GM23338 (cell line): ENCODE measurements at regions not wholly inside any gene's neighbourhood (a gene's known extent, or its start where the extent isn't known, plus 50 kb on each side); places are given as distances from the start of the nearest gene placed in this dataset.

Source experiments
- ATAC-seq: fragments of 200-7000 bp; cut with Tn5 transposase; 3 replicates; pipeline ENCODE4 v1.9.1; 2020
- DNase-seq: peaks from one replicate; pipeline ENCODE4 v3.0.0-alpha.2; 2015; ENCODE audit warnings: low spot score
- H2AFZ ChIP-seq: fragments of 200-600 bp; sonication (generic); 2 replicates; pipeline ENCODE4 v1.8.0; 2016; ENCODE audit warnings: antibody characterized with exemption, mild to moderate bottlenecking, moderate library complexity
- H3F3A ChIP-seq: fragments of 200-600 bp; sonication (generic); replicated peaks from 2 replicates; pipeline ENCODE4 v1.8.0; 2017; ENCODE audit warnings: antibody characterized with exemption, mixed run types, low read depth
- H3K27ac ChIP-seq: fragments of 200-600 bp; sonication (generic); 2 replicates; pipeline ENCODE4 v1.6.1; 2016; ENCODE audit warnings: low read depth
- H3K27me3 ChIP-seq: fragments of 200-600 bp; sonication (generic); 2 replicates; pipeline ENCODE4 v1.8.0; 2016; ENCODE audit warnings: mild to moderate bottlenecking, mixed run types, moderate library complexity; ENCODE audit not compliant: insufficient read depth
- H3K36me3 ChIP-seq: fragments of 200-600 bp; sonication (generic); 2 replicates; pipeline ENCODE4 v1.8.0; 2016; ENCODE audit warnings: mild to moderate bottlenecking; ENCODE audit not compliant: insufficient read depth
- H3K4me1 ChIP-seq: fragments of 200-600 bp; sonication (generic); 2 replicates; pipeline ENCODE4 v1.8.0; 2016; ENCODE audit warnings: mild to moderate bottlenecking, moderate library complexity; ENCODE audit not compliant: insufficient read depth
- H3K4me2 ChIP-seq: fragments of 200-600 bp; sonication (generic); 2 replicates; pipeline ENCODE4 v1.7.1; 2017; ENCODE audit warnings: mixed run types
- H3K4me3 ChIP-seq: fragments of 200-600 bp; sonication (generic); 2 replicates; pipeline ENCODE4 v1.6.1; 2016; ENCODE audit warnings: mixed run types
- H3K79me2 ChIP-seq: fragments of 200-600 bp; sonication (generic); replicated peaks from 2 replicates; pipeline ENCODE4 v1.8.0; 2017; ENCODE audit warnings: mild to moderate bottlenecking; ENCODE audit not compliant: insufficient read depth
- H3K9me2 ChIP-seq: fragments of 200-600 bp; sonication (generic); 2 replicates; pipeline ENCODE4 v1.8.0; 2017; ENCODE audit not compliant: insufficient read depth
- H4K20me1 ChIP-seq: fragments of 200-600 bp; sonication (generic); replicated peaks from 2 replicates; pipeline ENCODE4 v1.8.0; 2017; ENCODE audit warnings: mild to moderate bottlenecking; ENCODE audit not compliant: insufficient read depth
- H3K27ac Mint-ChIP-seq: 2 replicates; pipeline ENCODE4 v1.8.0; 2020; ENCODE audit warnings: inconsistent platforms, mild to moderate bottlenecking, moderate library complexity, mixed read lengths
- H3K27me3 Mint-ChIP-seq: 3 replicates; pipeline ENCODE4 v1.8.0; 2022; ENCODE audit warnings: low read depth, mild to moderate bottlenecking, moderate library complexity, mixed read lengths, inconsistent platforms; ENCODE audit not compliant: insufficient read depth, poor library complexity
- H3K36me3 Mint-ChIP-seq: 3 replicates; pipeline ENCODE4 v1.8.0; 2021; ENCODE audit warnings: low read depth, mild to moderate bottlenecking, inconsistent platforms, moderate library complexity, mixed read lengths
- H3K4me1 Mint-ChIP-seq: 3 replicates; pipeline ENCODE4 v1.8.0; 2020; ENCODE audit warnings: mild to moderate bottlenecking, inconsistent platforms, mixed read lengths
- H3K4me3 Mint-ChIP-seq: 3 replicates; pipeline ENCODE4 v1.8.0; 2021; ENCODE audit warnings: moderate library complexity, mild to moderate bottlenecking, inconsistent platforms, mixed read lengths
- H3K9me3 Mint-ChIP-seq: 3 replicates; pipeline ENCODE4 v1.8.0; 2020; ENCODE audit warnings: moderate library complexity, mild to moderate bottlenecking, inconsistent platforms, mixed read lengths
- CREB1 ChIP-seq: fragments of 250-450 bp; sonication (Bioruptor Pico); IDR thresholded peaks from 2 replicates; pipeline ENCODE4 v1.5.0; 2020; ENCODE audit warnings: low read depth, mild to moderate bottlenecking, moderate library complexity
- CTCF ChIP-seq, 2 experiments: fragments of 200-600 bp in 1 of 2; sonication (generic) in 1 of 2; conservative IDR thresholded peaks; 2 replicates each; pipeline versions ENCODE4 v1.5.1 to v1.6.1; 2016 to 2017; ENCODE audit warnings: antibody characterized with exemption in 2 of 2, low read depth in 2 of 2, mild to moderate bottlenecking in 2 of 2, moderate library complexity in 1 of 2
- ETS1 ChIP-seq: IDR thresholded peaks from 2 replicates; pipeline ENCODE4 v1.6.1; 2016; ENCODE audit warnings: antibody characterized with exemption
- EZH2 ChIP-seq: fragments of 200-600 bp; sonication (generic); IDR thresholded peaks from one replicate; pipeline ENCODE4 v1.8.0; 2017; ENCODE audit warnings: antibody characterized with exemption, mild to moderate bottlenecking, low read depth; ENCODE audit not compliant: unreplicated experiment
- EZH2phosphoT487 ChIP-seq: fragments of 200-600 bp; sonication (generic); IDR thresholded peaks from one replicate; pipeline ENCODE4 v1.8.1; 2018; ENCODE audit warnings: antibody characterized with exemption; ENCODE audit not compliant: unreplicated experiment
- JUNB ChIP-seq: IDR thresholded peaks from one replicate; pipeline ENCODE4 v1.6.1; 2016; ENCODE audit warnings: antibody characterized with exemption; ENCODE audit not compliant: unreplicated experiment
- NANOG ChIP-seq: IDR thresholded peaks from 2 replicates; pipeline ENCODE4 v1.6.1; 2016; ENCODE audit warnings: antibody characterized with exemption, borderline replicate concordance
- POLR2AphosphoS5 ChIP-seq: IDR thresholded peaks from 2 replicates; pipeline ENCODE4 v1.6.1; 2016; ENCODE audit warnings: antibody characterized with exemption, low read depth
- REST ChIP-seq: IDR thresholded peaks from one replicate; pipeline ENCODE4 v1.6.1; 2018; ENCODE audit warnings: antibody characterized with exemption; ENCODE audit not compliant: unreplicated experiment
- STAT1 ChIP-seq: IDR thresholded peaks from one replicate; pipeline ENCODE4 v1.6.1; 2016; ENCODE audit warnings: antibody characterized with exemption; ENCODE audit not compliant: unreplicated experiment
- ZNF114 ChIP-seq: fragments of 250-450 bp; sonication (Bioruptor Pico); IDR thresholded peaks from 2 replicates; pipeline ENCODE4 v1.5.0; 2020; ENCODE audit warnings: mild to moderate bottlenecking, moderate library complexity
- ZNF331 ChIP-seq: fragments of 250-450 bp; sonication (Bioruptor Pico); IDR thresholded peaks from 2 replicates; pipeline ENCODE4 v1.5.0; 2020; ENCODE audit warnings: low read depth, mild to moderate bottlenecking, moderate library complexity
- ZNF462 ChIP-seq: fragments of 250-450 bp; sonication (Bioruptor Pico); IDR thresholded peaks from 2 replicates; pipeline ENCODE4 v1.5.0; 2020; ENCODE audit warnings: mild to moderate bottlenecking, moderate library complexity

GRCh38 chr2:175741164-175741563 lies 260.9 kb downstream of the LNPK start:
- Histone ChIP-seq H3K27me3 (no peaks in the 10 kb centered on the region), H3K4me3 (no peak overlapping the region), H3F3A (no peaks in the 10 kb centered on the region), H3K9me2 (peaks cover 6% of the 10 kb centered on the region; the same call in 1 of the 2 replicates), H3K4me1 (peaks cover 15% of the 10 kb centered on the region), H3K27ac (no peak overlapping the region), H4K20me1 (no peaks in the 10 kb centered on the region), H3K36me3 (no peaks in the 10 kb centered on the region), H3K79me2 (no peaks in the 10 kb centered on the region), H2AFZ (no peak overlapping the region), H3K4me2 (no peak overlapping the region)
- no peak for TF ChIP-seq CTCF (conservative IDR thresholded peaks at IDR 0.05; ENCODE audit: low read depth in 2 of 2)
- TF ChIP-seq NANOG: no peak
- TF ChIP-seq CREB1 (CRISPR knock-in tag): no peak
- TF ChIP-seq REST: no peak
- TF ChIP-seq JUNB: no peak
- no peak for TF ChIP-seq ZNF114 (CRISPR knock-in tag)
- no peak for TF ChIP-seq ZNF462 (CRISPR knock-in tag)
- no peak for TF ChIP-seq ETS1
- TF ChIP-seq STAT1: no peak
- TF ChIP-seq EZH2phosphoT487: no peak
- TF ChIP-seq POLR2AphosphoS5: no peak
- no peak for TF ChIP-seq EZH2
- no peak for TF ChIP-seq ZNF331
- H3K4me3 Mint-ChIP-seq: no peak overlapping the region
- no peak overlapping the region for H3K27ac Mint-ChIP-seq
- H3K9me3 Mint-ChIP-seq: no peaks in the 10 kb centered on the region
- ATAC-seq (no peak), DNase-seq (no peak)
- no peaks in the 10 kb centered on the region for H3K27me3 Mint-ChIP-seq
- peaks cover 25% of the 10 kb centered on the region for H3K4me1 Mint-ChIP-seq
- no peaks in the 10 kb centered on the region for H3K36me3 Mint-ChIP-seq
